Non-pigmented ciliary epithelial cell (primary cell): ENCODE measurements at regions not wholly inside any gene's neighbourhood (a gene's known extent, or its start where the extent isn't known, plus 50 kb on each side); places are given as distances from the start of the nearest gene placed in this dataset.
"Not testable (repeated sequence)": the region's sequence is repeated elsewhere in the genome, so short reads cannot be mapped to it uniquely, and the experiment has no call there.

Experiments used
- DNase-seq: peaks from one replicate; pipeline ENCODE4 v3.0.0-alpha.2; 2010; ENCODE audit warnings: low read depth

- no peak for DNase-seq
Observed at GRCh38 chr14:101286271-101287018, 274.9 kb upstream of the DIO3 start.

- DNase-seq: no peak
Observed at GRCh38 chr14:101288436-101289229, 272.7 kb upstream of the DIO3 start.

DNA sequence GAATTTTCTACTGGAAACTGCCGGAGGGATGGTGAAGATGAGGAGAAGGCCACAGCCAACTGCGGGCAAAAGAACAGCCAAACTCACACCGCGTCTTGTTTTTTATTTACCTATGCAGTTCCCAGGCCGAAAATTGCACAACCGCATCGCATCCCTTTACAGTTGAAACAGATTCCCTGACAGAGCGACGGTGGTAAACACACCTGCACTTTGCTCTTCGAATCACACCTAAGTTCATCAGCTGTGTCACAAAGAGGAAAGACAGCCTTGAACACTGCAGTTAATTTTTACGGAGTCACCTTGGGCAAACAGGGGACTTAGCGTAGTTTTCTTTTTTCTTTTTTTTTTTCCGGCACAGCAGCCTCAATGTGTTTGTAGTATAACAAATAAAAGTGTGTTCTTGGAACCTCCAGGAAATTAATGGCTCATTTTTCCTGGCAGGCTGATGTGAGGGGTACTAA is 272.0 kb upstream of the DIO3 start:
- no peak for DNase-seq

GRCh38 chr14:101289911-101290310 is 271.4 kb upstream of the DIO3 start:
- no peak for DNase-seq

DNA sequence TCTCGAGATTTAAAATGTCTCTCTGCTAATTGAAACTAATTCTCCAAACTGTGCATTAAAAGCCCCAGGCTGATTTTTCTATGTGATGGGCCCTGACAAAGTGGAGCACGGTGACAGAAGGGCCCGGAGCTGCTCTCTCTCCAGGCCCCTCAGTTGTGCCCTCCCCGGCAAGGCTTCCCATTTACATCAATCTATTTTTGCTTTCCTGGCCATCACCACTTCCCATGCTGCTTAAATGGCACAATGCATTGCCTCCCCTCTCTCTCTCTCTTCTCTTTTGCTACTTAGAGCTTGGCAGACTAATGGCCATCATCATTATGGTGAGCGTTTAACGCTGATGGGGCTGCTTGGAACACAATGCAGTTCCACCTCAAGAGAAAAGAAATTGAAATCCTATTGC is 270.7 kb upstream of the DIO3 start:
- no peak for DNase-seq

GRCh38 chr14:101291390-101291789 is 269.9 kb upstream of the DIO3 start:
- DNase-seq: no peak

- no peak for DNase-seq
Observed at GRCh38 chr14:101292448-101292847, 268.8 kb upstream of the DIO3 start.

DNA sequence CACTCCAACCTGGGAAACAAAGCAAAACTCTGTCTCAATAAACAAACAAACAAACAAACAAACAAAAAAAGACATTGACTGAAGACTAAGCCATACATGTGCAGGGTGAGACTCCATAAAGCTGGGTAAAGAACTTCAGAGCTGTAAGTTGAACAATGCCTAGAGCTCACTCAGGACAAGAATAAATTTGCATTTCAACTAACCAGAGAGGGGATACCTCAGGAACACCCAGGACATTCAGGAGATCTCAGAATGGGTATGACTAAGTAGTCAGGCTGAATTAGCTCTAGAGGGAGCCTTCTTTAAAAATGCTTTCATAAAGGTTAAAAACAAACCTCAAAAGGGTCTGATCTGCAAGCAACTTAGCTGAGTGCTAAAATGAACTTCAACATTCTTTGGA is 267.7 kb upstream of the DIO3 start:
- no peak for DNase-seq

DNA sequence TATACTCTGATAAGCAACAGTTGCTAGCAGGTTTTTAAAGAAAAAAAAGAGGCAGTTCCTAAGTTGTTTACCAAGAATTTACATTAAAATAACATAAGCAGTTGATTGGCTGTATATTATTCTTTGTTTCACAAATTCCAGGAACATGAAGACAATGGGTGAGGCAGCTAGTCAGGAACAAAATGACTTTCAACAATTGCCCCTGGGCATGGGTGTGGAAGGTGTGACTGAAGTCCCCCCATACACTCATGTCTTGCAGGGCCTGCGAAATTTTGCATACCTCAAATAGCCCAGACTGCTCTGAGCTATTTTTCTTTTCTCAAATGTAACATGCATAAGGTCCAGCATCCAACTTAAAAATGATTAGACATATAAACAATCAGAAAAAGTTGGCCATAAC is 267.2 kb upstream of the DIO3 start:
- no peak for DNase-seq

- not testable (repeated sequence) for DNase-seq
Observed at GRCh38 chr14:101299781-101300180, 261.5 kb upstream of the DIO3 start.

DNA sequence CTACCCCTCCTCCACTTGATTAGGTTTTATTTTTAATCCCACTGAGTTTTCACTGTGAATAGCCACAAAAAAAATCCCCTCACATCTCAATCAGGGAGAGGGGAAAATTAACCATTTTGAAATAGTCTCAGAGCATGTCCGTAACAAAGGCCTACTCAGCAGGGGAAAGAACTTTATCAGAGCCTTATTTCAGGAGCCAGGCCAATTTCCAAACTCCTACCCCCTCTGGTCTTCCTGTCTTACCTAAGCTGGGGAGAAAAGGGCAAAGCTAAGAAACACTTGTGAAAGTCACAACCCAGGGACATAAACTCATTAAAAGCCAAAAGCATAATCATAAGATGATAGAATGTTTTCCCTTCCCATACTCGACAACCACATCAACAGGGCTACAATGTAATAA is 260.3 kb upstream of the DIO3 start:
- DNase-seq: no peak

DNA sequence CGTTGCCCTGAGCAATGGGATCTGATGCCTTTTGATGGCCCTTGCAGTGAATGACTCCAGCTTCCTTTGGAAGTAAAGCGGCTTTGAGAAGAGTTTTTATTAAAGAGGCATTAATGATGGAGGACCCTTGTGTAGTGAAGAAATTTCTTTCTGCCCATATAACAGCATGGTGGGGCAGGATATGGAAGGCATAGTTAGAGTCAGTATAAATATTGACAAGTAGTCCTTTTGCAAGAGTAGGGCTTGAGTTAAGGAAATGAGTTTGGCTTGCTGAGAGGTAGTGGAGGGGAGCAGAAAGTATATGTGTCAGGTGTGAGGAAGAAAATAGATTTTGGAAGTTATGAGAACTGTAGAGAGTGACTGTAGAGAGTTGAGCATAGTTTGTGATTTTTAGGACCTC is 254.1 kb upstream of the DIO3 start:
- DNase-seq: not testable (repeated sequence)

GRCh38 chr14:101311186-101311585 is 250.1 kb upstream of the DIO3 start:
- not testable (repeated sequence) for DNase-seq

DNA sequence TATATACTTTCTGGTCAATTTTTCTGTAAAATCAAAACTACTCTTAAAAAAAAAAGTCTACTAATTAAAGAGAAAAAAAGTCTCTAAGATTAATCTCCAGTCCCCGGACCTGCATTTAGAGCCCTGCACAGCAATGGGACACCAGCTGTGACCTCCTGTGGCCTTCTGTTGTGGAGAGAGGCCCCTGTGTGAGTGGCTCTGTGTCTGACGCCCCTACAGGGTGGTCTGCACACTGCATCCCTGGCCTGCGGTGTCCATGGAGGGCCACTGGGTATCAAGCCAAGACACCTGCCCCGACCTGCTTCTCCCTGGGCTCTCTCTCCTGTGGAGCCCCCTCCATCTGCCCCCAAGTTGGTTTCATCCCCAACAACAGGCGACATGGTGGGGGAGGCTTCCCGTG is 248.0 kb upstream of the DIO3 start:
- DNase-seq: no peak

DNA sequence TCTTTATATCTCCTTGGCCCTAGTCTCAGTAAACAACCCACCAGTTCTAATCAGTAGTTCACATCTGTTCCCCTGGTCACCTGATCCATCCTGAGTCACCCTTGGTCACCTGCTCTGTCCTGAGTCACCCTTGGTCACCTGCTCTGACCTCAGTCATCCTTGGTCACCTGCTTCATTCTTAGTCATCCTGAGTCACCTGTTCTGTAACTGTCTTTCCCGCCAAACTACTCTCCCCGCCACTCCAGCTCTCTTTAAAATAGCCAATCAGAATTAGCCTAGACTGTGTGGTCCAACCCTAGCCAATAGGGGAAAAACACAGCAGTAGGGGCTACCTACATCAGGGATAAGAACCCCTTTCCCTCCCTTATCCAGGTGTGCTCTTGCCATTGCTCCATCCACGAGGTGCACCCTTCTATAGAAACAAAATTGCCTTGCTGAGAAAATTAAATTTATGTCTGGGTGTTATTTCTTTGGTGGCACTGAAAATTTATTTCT is 245.4 kb upstream of the DIO3 start:
- no peak for DNase-seq

GRCh38 chr14:101318271-101318670 is 243.0 kb upstream of the DIO3 start:
- no peak for DNase-seq

DNA sequence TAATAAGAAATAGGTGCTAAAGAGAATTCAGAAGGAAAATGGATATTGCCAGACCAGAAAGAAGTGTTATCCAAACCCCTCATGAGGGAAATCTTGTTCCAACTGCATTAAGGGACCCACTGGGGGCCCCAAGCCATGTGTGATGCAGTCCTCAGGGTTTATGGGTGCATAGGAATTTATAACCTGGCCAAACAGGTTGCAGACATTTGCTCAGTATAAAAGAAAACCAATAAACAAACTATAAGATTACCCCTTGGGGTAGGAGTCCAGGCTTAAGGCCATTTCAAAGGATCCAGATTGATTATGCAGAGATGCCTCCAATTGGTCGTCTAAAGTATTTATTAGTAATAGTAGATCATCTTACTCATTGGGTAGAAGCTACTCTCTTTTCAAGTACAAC is 240.9 kb upstream of the DIO3 start:
- no peak for DNase-seq

DNA sequence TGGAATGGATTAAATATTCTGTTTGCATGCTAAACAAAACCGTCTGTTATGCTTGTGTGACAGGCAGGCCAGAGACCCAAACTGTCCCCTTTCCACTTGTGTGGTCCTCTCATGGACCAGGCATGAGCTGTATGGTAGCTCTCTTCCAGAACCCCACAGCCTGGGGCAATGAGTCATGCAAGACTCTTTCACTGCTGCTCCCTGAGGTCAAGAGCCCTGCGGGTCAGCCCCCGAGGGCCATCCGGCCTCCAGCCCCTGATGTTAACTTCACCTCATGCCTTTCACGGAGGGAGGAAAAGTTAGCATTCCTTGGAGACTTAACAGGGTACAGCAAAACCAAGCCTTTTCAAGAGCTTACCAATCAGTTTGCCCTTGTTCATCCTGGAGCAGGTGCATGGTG is 239.1 kb upstream of the DIO3 start:
- DNase-seq: no peak

DNA sequence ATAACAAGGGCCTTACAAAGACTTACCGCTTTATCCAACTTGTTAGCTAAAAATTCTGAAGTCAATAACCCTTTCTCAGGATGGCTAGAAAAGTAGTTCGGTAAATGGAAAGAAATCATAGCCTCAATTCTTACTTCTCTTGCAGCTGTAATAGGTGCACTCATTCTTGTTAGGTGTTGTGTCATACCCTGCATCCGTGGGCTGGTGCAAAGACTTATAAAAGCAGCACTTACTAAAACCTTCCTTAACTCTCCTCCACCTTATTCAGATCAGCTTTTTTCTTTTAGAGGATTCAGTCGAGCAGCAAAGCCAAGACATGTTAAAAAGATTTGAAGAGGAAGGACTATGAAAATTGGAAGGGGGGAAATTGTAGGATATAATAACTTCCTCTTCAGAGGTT is 238.2 kb upstream of the DIO3 start:
- no peak for DNase-seq

DNA sequence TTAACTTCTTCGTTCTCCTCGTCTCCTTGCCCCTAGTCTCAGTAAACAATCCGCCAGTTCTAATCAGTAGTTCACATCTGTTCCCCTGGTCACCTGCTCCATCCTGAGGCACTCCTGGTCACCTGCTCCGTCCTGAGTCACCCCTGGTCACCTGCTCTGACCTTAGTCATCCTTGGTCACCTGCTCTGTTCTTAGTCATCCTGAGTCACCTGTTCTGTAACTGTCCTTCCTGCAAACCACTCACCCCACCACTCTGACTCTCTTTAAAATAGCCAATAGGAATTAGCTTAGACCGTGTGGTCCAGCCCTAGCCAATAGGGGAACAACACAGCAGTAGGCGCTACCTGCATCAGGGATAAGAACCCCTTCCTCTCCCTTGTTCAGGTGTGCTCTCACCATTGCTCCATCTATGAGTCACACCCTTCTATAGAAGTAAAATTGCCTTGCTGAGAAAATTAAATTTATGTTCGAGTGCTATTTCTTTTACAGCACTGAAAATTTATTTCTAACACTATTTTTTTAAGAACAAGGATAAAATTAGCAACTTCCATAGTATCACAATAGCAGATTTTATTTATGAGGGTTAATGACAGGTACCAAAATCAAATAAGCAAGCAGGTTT is 237.6 kb upstream of the DIO3 start:
- DNase-seq: not testable (repeated sequence)

DNA sequence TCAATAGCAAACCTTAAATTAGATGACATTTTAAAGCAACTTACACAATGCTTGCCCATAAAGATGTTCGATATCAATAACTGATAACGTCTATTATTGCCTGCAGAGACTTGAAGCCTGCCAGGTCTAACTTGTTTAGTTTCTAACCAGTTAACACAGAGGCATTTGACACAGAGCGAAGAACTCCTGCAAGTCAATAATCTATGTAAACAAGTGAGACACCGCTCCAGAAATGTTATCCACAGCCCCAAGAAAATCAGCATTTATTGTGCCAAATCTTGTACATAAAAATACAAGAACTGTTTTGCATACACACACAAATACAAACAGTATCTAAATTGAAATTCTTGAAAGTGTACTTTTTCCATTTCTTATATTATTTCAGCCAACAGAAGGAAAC is 236.0 kb upstream of the DIO3 start:
- no peak for DNase-seq

DNA sequence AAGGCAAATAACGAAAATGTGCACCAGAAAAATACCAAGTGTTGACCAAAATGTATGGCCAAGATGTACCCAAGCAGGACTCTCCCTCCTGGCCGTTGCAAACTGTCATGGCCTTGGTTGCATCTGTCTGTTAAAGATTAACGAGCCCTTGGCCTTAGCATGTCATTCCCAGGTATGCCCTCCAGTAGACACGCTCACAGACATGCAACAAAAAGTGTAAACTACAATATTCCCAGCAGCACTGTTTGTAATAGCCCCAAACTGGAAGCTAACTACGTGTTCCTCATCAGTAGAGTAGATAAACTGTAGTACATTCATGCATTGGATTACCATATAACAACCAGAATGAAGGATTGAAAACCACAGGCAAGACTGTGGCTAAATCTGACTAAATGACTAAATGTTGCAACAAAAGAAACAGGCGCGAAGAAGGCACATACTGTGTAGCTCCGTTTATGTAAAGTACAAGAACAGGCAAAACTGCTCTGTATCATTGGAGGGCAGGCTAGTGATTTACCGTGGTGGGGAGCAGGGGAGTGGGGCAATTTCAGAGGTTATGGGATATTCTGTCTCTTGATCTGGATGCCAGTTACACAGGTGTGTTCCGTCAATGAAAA is 232.8 kb upstream of the DIO3 start:
- no peak for DNase-seq
